ENCODE measurements at regions not wholly inside any gene's neighbourhood (a gene's known extent, or its start where the extent isn't known, plus 50 kb on each side); places are given as distances from the start of the nearest gene placed in this dataset.
"Not testable (repeated sequence)": the region's sequence is repeated elsewhere in the genome, so short reads cannot be mapped to it uniquely, and the experiment has no call there.

DNA sequence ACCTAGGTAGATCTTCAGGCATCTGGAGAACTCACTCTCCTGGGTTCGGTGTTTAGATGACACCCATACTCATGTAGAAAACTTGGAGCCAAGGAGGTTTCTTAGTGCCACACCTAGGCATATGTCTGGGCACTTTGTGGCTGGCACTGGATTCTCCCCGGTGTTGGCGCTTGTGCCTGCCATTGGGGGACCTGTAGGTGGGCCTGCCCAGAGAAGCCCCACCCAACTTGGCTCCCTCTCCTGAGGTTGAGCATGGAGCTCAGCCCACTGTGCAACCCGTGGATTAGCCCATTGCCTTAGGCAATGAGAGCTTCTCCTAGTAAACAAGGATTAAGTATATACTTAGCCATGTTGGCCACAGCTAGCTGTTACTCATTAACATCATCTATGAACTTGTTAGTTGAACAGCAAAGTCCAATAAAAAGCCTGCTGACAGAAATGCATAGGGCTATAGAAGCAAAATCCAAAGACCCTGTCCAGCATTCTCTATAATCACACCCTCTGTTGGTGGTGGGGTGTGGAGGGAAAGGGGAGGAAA is 335.5 kb upstream of the CHORDC1 start:
- no peak for DNase-seq (ENCODE audit: low read depth)

DNA sequence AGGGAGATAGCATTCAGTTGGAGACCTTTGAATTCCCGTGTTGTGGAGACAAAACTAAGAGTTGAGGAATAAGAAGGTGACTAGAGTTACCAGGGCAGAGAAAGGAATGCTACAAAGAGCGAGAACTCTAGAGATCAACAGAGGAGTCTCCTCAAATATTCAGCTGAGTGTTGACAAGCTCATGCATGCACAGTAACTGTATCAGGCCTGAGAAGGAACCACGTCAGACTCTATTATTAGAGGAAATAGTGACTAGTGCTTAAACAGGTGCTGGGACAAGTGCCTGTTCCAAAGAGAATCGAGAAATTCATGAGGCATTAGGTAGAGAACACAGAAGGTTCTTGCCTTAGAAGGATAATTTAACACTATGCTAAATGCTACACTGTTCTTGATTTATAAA is 333.8 kb upstream of the CHORDC1 start:
- no peak for DNase-seq (ENCODE audit: low read depth)

DNA sequence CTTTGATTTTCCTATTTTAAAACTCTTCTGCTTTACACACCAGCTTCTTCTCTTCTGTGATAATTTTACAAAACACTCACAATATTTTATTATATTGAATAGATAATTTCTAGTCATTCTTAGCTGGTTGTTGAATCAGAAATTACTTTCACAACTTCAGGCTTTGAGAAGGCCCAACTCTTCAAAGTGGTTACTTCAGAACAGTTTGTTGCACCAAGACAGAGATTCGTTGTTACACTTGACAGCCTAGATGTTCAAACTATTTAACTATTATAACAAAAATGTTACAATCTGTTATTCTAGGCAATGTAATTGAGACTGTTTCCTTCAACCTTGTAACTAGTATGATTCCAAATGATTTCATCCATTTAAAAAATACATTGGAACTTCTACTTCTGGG is 333.2 kb upstream of the CHORDC1 start:
- no peak for DNase-seq (ENCODE audit: low read depth)

DNA sequence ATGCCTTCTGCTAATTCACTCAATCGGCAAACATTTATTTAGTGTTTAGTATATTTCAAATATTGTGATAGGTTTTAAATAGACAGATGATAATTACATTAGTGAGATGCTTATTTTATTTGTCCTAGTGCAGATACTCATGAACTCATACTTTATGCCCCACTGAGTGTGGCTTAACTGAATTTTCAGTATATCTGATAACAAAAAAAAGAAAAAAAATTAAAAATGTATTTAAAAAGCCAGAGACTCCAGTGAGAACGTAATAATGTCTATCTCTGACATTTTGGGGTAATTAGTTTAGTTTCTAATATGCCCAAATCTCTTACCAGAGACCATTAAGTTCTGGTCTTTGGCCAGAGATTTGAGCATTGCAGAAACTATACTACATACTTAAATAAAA is 332.6 kb upstream of the CHORDC1 start:
- DNase-seq (ENCODE audit: low read depth): no peak

DNA sequence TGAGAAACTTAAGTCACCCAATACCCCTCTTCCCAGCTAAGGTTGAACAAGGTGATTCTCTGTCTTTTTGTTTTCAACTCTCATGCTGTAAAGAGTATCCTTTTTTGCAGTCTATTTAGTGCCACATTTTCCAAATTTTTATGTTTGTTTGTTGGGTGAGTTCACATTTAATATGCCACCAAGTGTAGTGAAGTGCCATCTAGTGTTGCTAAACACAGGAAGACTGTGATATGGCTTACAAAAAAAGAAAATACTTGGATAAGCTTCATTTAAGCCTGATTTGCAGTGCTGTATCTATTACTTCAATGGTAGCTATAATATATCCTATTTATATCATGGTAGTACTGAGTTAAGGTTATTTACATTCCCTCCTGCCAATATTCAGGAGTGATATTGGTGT is 319.2 kb upstream of the CHORDC1 start:
- no peak for DNase-seq (ENCODE audit: low read depth)

DNA sequence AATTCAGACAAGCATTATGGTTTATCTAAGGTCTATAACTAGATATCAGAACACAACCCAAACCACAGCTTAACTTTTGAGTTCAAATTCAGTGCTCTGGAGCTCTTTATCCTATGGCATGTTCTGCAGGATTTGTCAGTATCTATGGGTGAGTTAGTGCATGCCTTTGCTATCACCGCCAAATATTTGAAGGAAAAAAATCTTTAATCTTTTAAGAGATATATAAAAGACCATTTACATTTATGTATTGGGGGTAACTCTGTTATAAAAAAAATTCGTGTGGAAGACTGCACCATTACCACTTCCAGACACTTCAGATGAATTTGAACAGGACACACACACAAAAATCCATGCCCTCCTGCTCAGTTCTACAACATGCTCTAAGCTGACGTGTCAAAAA is 313.5 kb upstream of the CHORDC1 start:
- no peak for DNase-seq (ENCODE audit: low read depth)

DNA sequence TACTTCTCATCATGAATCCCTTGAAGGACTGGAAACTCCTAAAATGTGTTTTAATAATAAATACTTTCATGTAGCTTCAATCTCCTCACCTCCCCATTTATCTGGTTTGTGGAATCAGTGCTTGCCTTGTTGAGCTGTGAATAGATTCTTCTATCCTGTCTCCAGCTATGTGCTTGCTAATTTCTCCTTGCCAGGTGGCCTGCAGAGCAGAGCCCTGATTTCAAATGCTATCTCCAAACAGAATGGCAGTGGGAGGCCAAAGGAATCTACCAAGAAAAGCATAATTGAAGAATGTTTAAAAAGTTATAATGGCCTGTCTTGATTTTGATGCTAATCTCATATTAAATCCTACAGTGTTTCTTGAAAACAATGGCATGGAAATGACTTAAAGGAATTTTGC is 309.3 kb upstream of the CHORDC1 start:
- DNase-seq (ENCODE audit: low read depth): no peak

DNA sequence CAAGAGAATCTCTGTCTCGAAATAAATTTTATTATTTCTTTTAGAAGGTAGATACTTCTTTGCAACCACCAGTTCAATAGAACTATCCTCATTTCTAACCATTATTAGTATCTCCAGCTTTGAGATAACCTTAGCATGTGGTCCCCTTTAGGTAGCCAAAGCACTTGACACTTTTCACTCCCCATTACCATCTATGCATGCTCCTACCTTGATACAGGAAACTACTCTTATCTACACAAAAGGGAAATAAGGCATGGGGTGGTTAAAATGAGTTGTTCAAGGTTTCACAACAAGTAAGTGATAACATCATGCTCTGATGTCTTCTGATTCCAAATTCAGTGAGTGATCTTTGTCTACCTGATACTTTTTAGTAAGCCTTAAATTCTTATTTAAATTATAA is 308.2 kb upstream of the CHORDC1 start:
- DNase-seq (ENCODE audit: low read depth): no peak

DNA sequence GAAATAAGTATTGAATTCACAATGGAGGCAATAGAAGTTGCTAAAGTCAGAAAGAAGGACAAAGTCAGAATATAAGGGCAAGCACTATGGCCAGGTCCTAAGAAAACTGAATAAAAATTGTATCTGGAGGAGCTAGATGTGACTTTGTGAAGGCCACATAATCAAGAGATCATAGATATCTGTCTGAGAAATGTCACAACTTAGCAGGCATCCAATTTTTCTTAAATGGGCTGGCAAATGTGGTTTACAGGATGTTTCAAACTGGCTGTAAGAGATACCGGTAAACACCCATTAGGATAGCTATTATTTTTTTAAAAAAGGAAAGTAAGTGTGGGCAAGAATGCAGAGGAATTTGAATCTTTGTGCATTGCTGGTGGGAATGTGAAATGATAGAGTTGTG is 303.1 kb upstream of the CHORDC1 start:
- DNase-seq (ENCODE audit: low read depth): no peak

DNA sequence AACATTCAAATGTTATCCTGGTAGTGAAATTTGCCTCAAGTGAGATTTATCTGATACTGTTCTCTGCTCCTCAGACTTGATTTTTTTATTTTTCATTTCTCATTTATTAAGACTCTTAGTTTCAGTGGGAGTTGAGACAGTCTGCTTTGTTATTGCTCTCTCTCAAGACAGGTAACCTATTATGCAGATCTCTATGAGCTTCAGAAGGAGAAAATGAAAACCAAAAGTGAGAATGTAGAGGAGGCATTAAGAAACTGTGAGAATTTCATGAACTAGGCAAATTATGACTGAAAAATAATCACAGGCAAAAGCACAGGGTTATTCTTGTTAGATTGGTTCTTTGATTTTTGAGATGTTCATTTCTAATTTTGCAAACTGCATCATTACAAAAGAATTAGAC is 290.0 kb upstream of the CHORDC1 start:
- DNase-seq (ENCODE audit: low read depth): no peak

DNA sequence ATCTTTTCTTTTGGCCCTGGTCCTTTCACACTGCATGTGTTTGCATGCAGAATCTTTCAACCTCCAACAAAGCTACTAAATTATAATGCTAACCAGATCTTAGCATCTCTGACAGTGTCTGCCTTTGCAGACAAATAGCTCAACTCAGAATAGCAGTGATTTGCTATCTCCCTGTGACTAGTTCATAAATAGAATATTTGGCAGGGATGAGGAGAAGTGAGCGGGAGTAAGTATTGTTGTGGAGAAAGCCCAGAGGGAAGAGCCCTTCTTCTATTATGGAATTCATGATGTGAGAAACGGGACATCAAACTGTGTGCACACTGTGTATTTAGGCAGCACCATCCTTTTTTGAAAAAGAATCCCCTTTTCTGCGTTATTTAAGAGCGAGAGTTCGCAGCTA is 288.0 kb upstream of the CHORDC1 start:
- DNase-seq (ENCODE audit: low read depth): no peak

DNA sequence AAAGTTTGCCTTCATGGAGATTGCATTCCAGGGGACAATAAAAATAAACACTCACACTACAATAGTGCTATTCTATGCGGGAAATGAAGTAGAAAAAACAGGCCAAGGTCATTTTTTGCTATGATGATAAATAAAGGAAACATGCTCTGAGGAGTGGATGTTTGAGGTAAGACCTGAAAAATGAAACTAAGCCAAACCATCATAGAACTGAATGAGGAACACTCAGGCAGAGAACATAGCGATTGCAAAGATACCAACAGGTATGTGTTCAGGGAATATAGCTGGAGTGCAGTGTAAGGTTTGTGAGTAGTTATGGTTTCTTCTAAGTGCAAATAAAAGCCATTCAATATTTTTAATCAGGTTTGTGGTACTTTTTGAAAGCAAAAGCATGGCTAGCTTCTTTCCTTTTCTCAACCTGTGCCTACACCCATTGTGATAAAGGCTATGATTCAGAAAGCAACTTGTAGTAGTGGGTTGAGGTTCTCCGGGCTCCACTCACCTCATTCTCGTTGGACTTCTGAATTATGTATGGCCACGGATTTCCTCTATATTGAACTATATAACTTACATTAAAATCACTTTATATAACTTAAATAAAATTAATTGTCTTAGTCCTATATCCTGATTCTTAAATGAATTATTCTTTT is 278.2 kb upstream of the CHORDC1 start:
- no peak for DNase-seq (ENCODE audit: low read depth)

DNA sequence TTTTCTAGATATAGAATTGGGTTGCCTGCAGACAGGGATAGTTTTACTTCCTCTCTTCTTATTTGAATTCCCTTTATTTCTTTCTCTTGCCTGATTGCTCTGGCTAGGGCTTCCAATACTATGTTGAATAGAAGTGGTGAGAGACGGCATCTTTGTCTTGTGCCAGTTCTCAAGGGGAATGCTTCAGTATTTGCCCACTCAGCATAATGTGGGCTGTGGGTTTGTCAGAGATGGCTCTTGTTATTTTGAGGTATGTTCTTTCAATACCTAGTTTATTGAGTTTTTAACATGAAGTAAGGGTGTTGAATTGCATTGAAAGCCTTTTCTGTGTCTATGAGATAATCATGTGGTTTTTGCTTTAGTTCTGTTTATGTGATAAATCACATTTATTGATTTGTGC is 273.9 kb upstream of the CHORDC1 start:
- DNase-seq (ENCODE audit: low read depth): no peak

DNA sequence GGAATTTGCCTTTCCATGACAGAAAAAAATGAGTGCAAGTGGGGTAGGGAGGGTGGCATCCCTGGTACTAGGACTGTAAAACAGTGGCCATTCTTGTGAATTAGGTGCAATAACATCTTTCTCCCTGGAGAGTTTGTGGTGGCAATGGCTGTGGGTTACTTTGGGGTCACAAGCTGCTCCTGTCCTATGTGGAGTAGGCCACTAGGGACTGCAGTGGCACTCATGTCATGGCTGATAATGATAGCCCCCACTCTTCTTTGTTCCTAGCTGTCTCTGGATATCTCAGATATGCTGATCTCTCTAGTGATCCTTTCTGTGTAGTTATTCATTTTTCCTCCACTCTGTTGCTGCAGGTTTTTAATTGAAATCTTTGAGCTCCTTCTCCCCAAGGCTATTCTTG is 270.5 kb upstream of the CHORDC1 start:
- DNase-seq (ENCODE audit: low read depth): no peak

DNA sequence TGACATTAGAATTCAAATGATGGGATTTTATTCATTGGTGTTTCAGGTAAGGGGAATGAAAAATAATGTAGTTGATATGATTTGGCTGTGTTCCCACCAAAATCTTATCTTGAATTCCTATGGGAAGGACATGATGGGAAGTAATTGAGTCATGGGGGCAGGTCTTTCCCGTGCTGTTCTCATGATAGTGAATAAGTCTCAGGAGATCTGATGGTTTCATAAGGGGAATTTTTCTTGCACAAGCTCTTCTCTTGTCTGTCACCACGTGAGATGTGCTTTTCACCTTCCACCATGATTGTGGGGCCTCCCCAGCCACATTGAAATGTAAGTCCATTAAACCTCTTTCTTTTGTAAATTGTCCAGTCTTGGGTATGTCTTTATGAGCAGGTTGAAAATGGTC is 268.6 kb upstream of the CHORDC1 start:
- DNase-seq (ENCODE audit: low read depth): no peak

DNA sequence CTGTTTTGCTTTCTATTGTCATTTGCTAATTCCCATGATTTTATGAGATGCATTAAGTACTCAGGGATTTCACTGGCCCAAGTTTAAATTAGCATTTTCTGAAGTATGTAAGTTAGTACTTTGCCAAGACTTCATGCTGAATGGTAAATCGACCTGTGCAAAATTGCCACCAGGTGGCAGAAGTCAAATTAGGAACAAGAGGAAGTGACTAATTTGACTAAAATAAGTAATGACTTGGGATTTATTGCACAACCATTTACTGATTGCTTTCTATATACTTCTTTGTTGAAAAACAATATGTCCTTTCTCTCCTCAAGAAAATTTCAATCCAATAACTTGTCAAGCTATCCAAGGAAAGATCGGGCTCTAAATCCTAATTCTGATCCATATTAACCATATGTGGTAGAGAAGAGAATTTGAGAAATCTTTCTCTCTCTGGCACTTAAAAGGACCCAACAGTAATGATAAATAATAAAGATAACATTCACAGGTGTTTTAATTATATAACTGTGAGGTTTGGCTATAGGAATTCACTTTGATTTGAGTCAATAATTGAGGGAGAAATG is 253.7 kb upstream of the CHORDC1 start:
- peak; percentile 26 for DNase-seq (ENCODE audit: low read depth)

DNA sequence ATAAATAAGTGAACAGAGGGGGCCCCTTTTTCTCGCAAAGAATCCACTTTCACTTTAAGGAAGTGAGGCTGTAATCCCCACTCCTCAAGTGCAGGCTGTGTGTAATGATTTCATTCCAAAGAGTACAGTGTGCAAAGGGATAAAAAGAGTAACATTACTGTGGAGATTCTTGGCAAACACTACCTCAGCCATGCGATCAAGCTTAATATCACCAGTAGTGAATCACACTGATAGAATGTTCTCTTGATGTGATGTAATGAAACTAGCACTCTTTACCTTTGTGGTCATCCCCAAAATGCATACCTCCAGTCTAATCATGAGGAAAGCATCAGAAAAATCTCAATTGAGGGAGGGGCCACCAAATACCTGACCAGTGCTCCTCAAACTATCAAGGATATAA is 246.1 kb upstream of the CHORDC1 start:
- DNase-seq (ENCODE audit: low read depth): peak; percentile 1

DNA sequence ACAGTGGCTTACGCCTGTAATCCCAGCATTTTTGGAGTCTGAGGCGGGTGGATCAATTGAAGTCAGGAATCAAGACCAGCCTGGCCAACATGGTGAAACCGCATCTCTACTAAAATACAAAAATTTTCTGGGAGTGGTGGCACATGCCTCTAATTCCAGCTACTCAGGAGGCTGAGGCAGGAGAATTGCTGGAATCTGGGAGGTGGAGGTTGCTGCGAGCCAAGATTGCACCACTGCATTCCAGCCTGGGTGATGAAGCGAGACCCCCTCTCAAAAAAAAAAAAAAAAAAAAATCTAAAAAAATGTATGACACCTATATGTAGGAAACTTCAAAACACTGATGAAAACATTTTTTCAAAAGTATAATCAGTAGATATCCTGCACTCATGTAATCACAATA is 242.7 kb upstream of the CHORDC1 start:
- DNase-seq (ENCODE audit: low read depth): no peak

DNA sequence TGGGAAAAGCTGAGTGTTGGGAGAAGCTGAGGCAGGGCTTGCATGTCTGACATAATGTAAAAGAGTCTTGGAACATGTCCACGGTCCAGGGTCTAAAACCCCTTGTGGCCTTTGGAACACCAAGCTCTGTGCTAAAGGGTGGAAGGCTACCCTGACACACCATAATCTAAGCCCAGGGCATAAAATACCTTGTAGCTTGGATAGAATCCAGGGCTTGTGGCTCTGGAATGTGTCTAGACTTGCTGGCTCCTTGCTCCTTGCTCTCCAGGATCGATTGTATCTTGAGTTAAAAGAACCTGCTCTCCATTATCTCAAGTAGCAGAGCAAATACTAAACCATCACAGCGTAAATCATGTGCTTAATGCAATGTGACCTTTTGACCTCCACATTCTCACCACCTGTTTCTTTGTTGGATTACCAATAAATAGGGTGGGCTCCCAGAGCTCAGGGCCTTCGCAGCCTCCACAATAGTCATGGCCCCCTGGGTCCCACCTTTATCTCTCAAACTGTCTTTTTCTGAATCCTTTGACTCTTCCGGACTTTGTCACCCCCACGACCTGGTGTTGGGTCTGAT is 232.6 kb upstream of the CHORDC1 start:
- DNase-seq (ENCODE audit: low read depth): not testable (repeated sequence)

DNA sequence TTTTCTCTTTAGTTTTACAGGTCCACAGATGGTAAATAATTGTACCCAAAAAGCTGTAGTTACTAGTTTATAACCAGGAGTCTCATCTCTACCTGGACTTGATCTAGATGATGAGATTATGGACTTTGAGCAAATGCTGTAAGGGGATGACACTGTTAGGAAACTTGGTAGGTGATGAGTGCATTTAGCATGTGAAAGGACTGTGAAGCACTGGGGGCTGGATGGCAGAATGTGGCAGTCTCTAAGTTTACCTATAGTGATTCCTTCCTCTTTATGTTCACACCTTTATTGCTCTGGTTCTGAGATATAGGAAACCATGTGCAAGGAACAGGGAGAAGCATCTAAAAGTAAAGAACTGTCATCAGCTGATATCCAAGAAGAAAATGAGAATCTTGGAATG is 230.7 kb upstream of the CHORDC1 start:
- no peak for DNase-seq (ENCODE audit: low read depth)

DNA sequence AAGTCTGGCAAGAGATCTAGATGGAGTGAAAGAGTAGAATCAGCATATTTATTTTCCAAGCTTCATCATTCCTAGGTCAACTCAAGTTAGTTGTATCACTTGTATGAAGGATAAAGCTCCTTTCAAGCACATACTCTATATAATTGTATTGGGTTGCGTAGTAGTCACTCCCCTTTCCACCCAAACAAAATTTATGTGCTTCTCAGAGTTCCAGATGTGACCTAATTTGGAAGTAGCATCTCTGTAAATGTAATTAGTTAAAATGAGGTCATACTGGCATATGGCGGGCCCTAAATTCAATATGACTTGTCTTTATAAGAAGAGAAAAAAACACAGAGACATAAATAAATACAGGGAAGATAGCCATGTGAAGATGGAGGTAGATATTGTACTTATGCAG is 226.8 kb upstream of the CHORDC1 start:
- DNase-seq (ENCODE audit: low read depth): no peak

DNA sequence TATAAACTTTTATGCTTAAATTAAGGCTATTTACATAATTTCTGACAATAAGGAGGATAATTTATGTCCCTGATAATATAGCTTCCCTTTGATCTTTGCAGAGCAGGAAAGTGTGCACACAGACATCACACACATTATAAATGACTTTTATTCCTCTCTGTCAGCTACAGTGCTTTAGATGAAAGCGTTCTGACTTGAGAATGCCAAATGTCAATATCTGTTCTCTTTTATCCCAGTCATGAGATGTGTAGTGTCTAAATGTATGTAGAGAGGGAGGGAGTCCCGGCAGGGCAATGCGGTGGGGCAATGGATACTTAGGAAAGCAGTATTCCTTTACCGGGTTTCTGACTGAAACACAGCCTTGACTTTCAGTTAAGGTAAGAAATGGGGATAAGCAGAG is 225.4 kb upstream of the CHORDC1 start:
- DNase-seq (ENCODE audit: low read depth): no peak

DNA sequence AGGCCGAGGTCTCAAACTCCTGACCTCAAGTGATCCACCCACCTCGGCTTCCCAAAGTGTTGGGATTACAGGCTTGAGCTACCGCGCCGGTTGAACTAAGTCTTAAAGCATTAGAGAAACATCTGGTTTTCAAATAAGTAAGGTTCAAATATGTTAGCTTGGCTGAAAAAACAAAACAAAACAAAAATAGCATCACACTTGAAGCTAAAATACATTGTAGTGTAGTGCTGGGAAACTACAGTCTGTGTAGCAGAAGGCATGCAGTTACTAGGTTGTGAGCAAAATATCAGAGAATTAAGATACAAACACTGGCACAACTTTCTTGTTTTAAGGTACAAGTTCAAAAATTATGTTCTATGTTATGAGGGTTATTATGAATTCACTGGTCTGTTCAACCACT is 224.8 kb upstream of the CHORDC1 start:
- DNase-seq (ENCODE audit: low read depth): no peak

DNA sequence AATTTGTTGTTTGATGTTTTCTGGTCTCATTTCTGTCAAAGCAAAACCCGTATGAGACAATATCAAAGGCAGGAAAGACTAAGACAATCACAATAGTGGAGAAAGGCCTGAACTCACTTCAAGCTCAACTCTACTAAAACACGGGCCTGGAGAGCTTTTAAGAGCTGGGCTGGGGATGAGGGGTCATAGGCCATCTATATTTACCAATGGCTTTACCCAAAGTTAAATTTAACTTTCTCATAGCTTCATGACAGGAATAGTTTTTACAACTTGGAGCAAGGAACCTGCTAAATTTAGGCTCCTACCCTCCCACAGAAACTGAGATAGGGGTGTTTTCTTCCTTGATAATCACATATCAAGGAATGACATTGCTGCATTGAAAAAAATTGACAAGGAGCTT is 223.4 kb upstream of the CHORDC1 start:
- no peak for DNase-seq (ENCODE audit: low read depth)

Data from RPMI7951 (cell line).